ENCODE measurements at regions not wholly inside any gene's neighbourhood (a gene's known extent, or its start where the extent isn't known, plus 50 kb on each side); places are given as distances from the start of the nearest gene placed in this dataset.

DNA sequence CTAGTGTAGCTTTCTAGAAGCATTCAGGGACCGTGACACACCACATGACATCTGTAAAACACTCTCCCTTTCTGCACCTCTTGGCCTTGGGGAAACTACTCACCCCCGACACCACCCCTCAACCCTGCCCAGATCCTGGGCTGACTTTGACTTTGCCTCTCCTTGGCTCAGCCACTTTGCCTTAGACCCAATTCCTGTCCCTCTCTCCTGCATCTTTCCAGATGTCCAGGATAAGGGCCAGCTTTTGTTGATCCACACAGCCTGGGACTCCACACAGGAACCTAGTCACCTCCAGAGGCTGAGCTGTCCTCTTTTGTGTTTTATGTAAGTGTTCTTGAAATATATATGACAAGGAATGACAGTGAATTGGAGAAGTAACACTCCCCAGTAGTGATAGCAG, 153.7 kb upstream of the PLXNC1 start:
- TF ChIP-seq MAX (IDR thresholded peaks at IDR 0.05), result no peak
- no peak for TF ChIP-seq POLR2A (IDR thresholded peaks at IDR 0.05; ENCODE audit: borderline replicate concordance, extremely low read depth, insufficient read depth, insufficient read length)
- no peak for TF ChIP-seq FOSL1 (IDR thresholded peaks at IDR 0.05; ENCODE audit: low read depth)
- TF ChIP-seq SRF (IDR thresholded peaks at IDR 0.05; ENCODE audit: low read depth), result no peak
- no peak for TF ChIP-seq ZFX (IDR thresholded peaks at IDR 0.05)
- no peak for TF ChIP-seq JUND (IDR thresholded peaks at IDR 0.05)
- no peak for TF ChIP-seq EGR1 (IDR thresholded peaks at IDR 0.05; ENCODE audit: low read depth)
- TF ChIP-seq, protein P1, sequence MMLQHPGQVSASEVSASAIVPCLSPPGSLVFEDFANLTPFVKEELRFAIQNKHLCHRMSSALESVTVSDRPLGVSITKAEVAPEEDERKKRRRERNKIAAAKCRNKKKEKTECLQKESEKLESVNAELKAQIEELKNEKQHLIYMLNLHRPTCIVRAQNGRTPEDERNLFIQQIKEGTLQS (IDR thresholded peaks at IDR 0.05), result no peak
- no peak for TF ChIP-seq CEBPB (IDR thresholded peaks at IDR 0.05; ENCODE audit: low read depth)
- no peak for TF ChIP-seq POLR2AphosphoS5 (IDR thresholded peaks at IDR 0.05; ENCODE audit: low read depth, low read length)
- no peak for TF ChIP-seq EZH2 (IDR thresholded peaks at IDR 0.05)
- Histone ChIP-seq H3K4me2 (ENCODE audit: low read length) (no peak overlapping the region), H4K20me1 (ENCODE audit: insufficient read depth) (no peaks in the 10 kb centered on the region), H2AFZ (ENCODE audit: low read depth, low read length, poor library complexity, severe bottlenecking) (no peak overlapping the region), H3K27me3 (ENCODE audit: insufficient read depth, low read length) (no peaks in the 10 kb centered on the region), H3K4me3 (replicated peaks in 1 of 2; ENCODE audit: low read depth in 1 of 2, low read length in 2 of 2) (no peak overlapping the region), H3K9me3 (ENCODE audit: control insufficient read depth in 1 of 2, insufficient read depth in 1 of 2, low read depth in 1 of 2, low read length in 2 of 2) (no peaks in the 10 kb centered on the region), H3K4me1 (ENCODE audit: control insufficient read depth in 1 of 2, insufficient read depth in 2 of 2, low read length in 2 of 2) (no peaks in the 10 kb centered on the region), H3K79me2 (ENCODE audit: insufficient read depth, low read length) (no peaks in the 10 kb centered on the region), H3K36me3 (ENCODE audit: control insufficient read depth in 1 of 2, insufficient read depth in 2 of 2, low read length in 2 of 2) (no peaks in the 10 kb centered on the region), H3K9me2 (ENCODE audit: insufficient read depth) (no peaks in the 10 kb centered on the region), H3K9ac (ENCODE audit: low read length) (no peak overlapping the region), H3K27ac (ENCODE audit: low read depth, low read length) (no peak overlapping the region)
- ATAC-seq, result no peak
- DNase-seq (ENCODE audit: low read depth, low spot score), result no peak
- no TSS peak for BruUV-seq (replicated peaks)
- ChIA-PET CTCF (no interaction called here), POLR2A (no interaction called here), RAD21 (ENCODE audit: low non-redundant PET in 1 of 2, low total read pairs in 2 of 2, uncharacterized antibody in 2 of 2, unreplicated experiment in 2 of 2) (no interaction called here)
- intact Hi-C loops (cut with micrococcal nuclease), result no loop called here

DNA sequence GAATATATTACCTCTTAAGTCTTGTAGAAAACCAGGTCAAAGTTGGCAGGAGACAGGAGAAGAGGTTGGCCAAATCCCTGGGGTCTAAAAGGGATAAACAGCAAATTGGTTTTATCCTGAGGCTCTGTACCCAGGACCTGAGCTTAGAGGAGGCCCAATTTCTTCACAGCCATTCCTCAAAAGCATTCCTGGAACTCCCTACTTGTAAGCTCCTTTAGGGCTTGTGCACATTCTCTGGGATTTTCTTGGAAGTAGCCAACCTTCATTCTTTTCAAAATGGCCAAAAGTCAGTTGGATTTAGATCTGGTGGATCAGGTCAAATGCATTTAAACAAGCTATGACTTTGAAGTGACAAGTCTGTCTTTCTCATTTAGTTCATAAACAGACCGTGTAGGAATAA, 152.1 kb upstream of the PLXNC1 start:
- CTCF ChIA-PET, result no interaction called here
- no peaks in the 10 kb centered on the region for H3K79me2 ChIP-seq (ENCODE audit: insufficient read depth, low read length)
- H3K9me2 ChIP-seq (ENCODE audit: insufficient read depth), result no peaks in the 10 kb centered on the region
- H3K27ac ChIP-seq (ENCODE audit: low read depth, low read length), result no peak overlapping the region
- TF ChIP-seq CBX3 (IDR thresholded peaks at IDR 0.05; ENCODE audit: low read depth) (no peak), ZNF274 (IDR thresholded peaks at IDR 0.05; ENCODE audit: low read depth, low read length) (no peak), FOSL1 (IDR thresholded peaks at IDR 0.05; ENCODE audit: low read depth) (no peak), SIN3A (IDR thresholded peaks at IDR 0.05; ENCODE audit: low read depth) (no peak), ZFX (IDR thresholded peaks at IDR 0.05) (no peak), JUND (IDR thresholded peaks at IDR 0.05) (no peak), ELF1 (IDR thresholded peaks at IDR 0.05; ENCODE audit: borderline replicate concordance, low read depth) (no peak), SP1 (IDR thresholded peaks at IDR 0.05; ENCODE audit: low read depth) (no peak), EGR1 (IDR thresholded peaks at IDR 0.05; ENCODE audit: low read depth) (no peak), POLR2AphosphoS5 (IDR thresholded peaks at IDR 0.05; ENCODE audit: low read depth, low read length) (no peak)
- TF ChIP-seq, protein P2, sequence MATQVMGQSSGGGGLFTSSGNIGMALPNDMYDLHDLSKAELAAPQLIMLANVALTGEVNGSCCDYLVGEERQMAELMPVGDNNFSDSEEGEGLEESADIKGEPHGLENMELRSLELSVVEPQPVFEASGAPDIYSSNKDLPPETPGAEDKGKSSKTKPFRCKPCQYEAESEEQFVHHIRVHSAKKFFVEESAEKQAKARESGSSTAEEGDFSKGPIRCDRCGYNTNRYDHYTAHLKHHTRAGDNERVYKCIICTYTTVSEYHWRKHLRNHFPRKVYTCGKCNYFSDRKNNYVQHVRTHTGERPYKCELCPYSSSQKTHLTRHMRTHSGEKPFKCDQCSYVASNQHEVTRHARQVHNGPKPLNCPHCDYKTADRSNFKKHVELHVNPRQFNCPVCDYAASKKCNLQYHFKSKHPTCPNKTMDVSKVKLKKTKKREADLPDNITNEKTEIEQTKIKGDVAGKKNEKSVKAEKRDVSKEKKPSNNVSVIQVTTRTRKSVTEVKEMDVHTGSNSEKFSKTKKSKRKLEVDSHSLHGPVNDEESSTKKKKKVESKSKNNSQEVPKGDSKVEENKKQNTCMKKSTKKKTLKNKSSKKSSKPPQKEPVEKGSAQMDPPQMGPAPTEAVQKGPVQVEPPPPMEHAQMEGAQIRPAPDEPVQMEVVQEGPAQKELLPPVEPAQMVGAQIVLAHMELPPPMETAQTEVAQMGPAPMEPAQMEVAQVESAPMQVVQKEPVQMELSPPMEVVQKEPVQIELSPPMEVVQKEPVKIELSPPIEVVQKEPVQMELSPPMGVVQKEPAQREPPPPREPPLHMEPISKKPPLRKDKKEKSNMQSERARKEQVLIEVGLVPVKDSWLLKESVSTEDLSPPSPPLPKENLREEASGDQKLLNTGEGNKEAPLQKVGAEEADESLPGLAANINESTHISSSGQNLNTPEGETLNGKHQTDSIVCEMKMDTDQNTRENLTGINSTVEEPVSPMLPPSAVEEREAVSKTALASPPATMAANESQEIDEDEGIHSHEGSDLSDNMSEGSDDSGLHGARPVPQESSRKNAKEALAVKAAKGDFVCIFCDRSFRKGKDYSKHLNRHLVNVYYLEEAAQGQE (IDR thresholded peaks at IDR 0.05; ENCODE audit: low read depth), result no peak
- no peak for DNase-seq (ENCODE audit: low read depth, low spot score)
- POLR2A ChIA-PET, result no interaction called here
- no peak overlapping the region for H3K4me3 ChIP-seq (replicated peaks in 1 of 2; ENCODE audit: low read depth in 1 of 2, low read length in 2 of 2)
- intact Hi-C loops (cut with micrococcal nuclease), result no loop called here
- no peaks in the 10 kb centered on the region for H3K27me3 ChIP-seq (ENCODE audit: insufficient read depth, low read length)
- no TSS peak for BruUV-seq (replicated peaks)
- H3K36me3 ChIP-seq (ENCODE audit: control insufficient read depth in 1 of 2, insufficient read depth in 2 of 2, low read length in 2 of 2), result no peaks in the 10 kb centered on the region
- H3K9me3 ChIP-seq (ENCODE audit: control insufficient read depth in 1 of 2, insufficient read depth in 1 of 2, low read depth in 1 of 2, low read length in 2 of 2), result no peaks in the 10 kb centered on the region
- H2AFZ ChIP-seq (ENCODE audit: low read depth, low read length, poor library complexity, severe bottlenecking), result no peak overlapping the region
- no peaks in the 10 kb centered on the region for H3K4me1 ChIP-seq (ENCODE audit: control insufficient read depth in 1 of 2, insufficient read depth in 2 of 2, low read length in 2 of 2)
- RAD21 ChIA-PET (ENCODE audit: low non-redundant PET in 1 of 2, low total read pairs in 2 of 2, uncharacterized antibody in 2 of 2, unreplicated experiment in 2 of 2), result no interaction called here
- H3K9ac ChIP-seq (ENCODE audit: low read length), result no peak overlapping the region
- no peak for ATAC-seq
- H3K4me2 ChIP-seq (ENCODE audit: low read length), result no peak overlapping the region
- no peaks in the 10 kb centered on the region for H4K20me1 ChIP-seq (ENCODE audit: insufficient read depth)

Data from HCT116 (cell line).